H9 (cell line): ENCODE measurements at regions not wholly inside any gene's neighbourhood (a gene's known extent, or its start where the extent isn't known, plus 50 kb on each side); places are given as distances from the start of the nearest gene placed in this dataset.

Experiments used
- DNase-seq: peaks from one replicate; pipeline ENCODE4 v3.0.0-alpha.2; 2017
- H2AFZ ChIP-seq: one replicate; pipeline ENCODE4 v1.6.1; 2013; ENCODE audit warnings: mild to moderate bottlenecking, low read length, control low read depth, moderate library complexity
- H2AK5ac ChIP-seq: 2 replicates; pipeline ENCODE4 v1.6.1; 2013; ENCODE audit warnings: low read length, control low read depth, mixed read lengths; ENCODE audit not compliant: insufficient read length
- H2BK120ac ChIP-seq: one replicate; pipeline ENCODE4 v1.6.1; 2013; ENCODE audit warnings: low read depth, mild to moderate bottlenecking, low read length, control low read depth, inconsistent platforms; ENCODE audit not compliant: poor library complexity, severe bottlenecking
- H2BK12ac ChIP-seq: 2 replicates; pipeline ENCODE4 v1.6.1; 2013; ENCODE audit warnings: low read length, control low read depth, mixed read lengths, low read depth; ENCODE audit not compliant: insufficient read length
- H2BK15ac ChIP-seq: 2 replicates; pipeline ENCODE4 v1.6.1; 2013; ENCODE audit warnings: low read depth, low read length, control low read depth
- H2BK20ac ChIP-seq: one replicate; pipeline ENCODE4 v1.6.1; 2013; ENCODE audit warnings: low read depth, mild to moderate bottlenecking, low read length, control low read depth, inconsistent platforms; ENCODE audit not compliant: poor library complexity, severe bottlenecking
- H2BK5ac ChIP-seq: 2 replicates; pipeline ENCODE4 v1.6.1; 2013; ENCODE audit warnings: low read length, control low read depth, mixed read lengths; ENCODE audit not compliant: insufficient read length
- H3K14ac ChIP-seq: 2 replicates; pipeline ENCODE4 v1.6.1; 2013; ENCODE audit warnings: low read length, control low read depth; ENCODE audit not compliant: insufficient read depth
- H3K18ac ChIP-seq: 2 replicates; pipeline ENCODE4 v1.6.1; 2013; ENCODE audit warnings: low read depth, mild to moderate bottlenecking, mixed read lengths, low read length, control low read depth; ENCODE audit not compliant: insufficient read length
- H3K23ac ChIP-seq: 2 replicates; pipeline ENCODE4 v1.6.1; 2013; ENCODE audit warnings: low read length, control low read depth, mixed read lengths, low read depth; ENCODE audit not compliant: insufficient read length
- H3K23me2 ChIP-seq: 2 replicates; pipeline ENCODE4 v1.6.1; 2013; ENCODE audit warnings: low read depth, mild to moderate bottlenecking, mixed read lengths, low read length, control low read depth; ENCODE audit not compliant: insufficient read length, poor library complexity, severe bottlenecking
- H3K27ac ChIP-seq: 2 replicates; pipeline ENCODE4 v1.5.1; 2013; ENCODE audit warnings: low read length, control low read depth, mixed read lengths, low read depth; ENCODE audit not compliant: insufficient read length
- H3K27me3 ChIP-seq: 2 replicates; pipeline ENCODE4 v1.6.1; 2013; ENCODE audit warnings: low read length, control low read depth, inconsistent platforms; ENCODE audit not compliant: insufficient read depth
- H3K4ac ChIP-seq: 2 replicates; pipeline ENCODE4 v1.6.1; 2013; ENCODE audit warnings: low read depth, mild to moderate bottlenecking, control low read depth, inconsistent platforms, low read length, moderate library complexity
- H3K4me1 ChIP-seq: 2 replicates; pipeline ENCODE4 v1.6.1; 2013; ENCODE audit warnings: low read length, control low read depth, inconsistent platforms; ENCODE audit not compliant: insufficient read depth
- H3K4me2 ChIP-seq: 2 replicates; pipeline ENCODE4 v1.6.1; 2013; ENCODE audit warnings: low read length, control low read depth, mixed read lengths; ENCODE audit not compliant: insufficient read length, insufficient read depth
- H3K56ac ChIP-seq: 2 replicates; pipeline ENCODE4 v1.6.1; 2013; ENCODE audit warnings: low read depth, mild to moderate bottlenecking, mixed read lengths, low read length, control low read depth; ENCODE audit not compliant: insufficient read length
- H3K79me1 ChIP-seq: 2 replicates; pipeline ENCODE4 v1.6.1; 2013; ENCODE audit warnings: low read depth, mild to moderate bottlenecking, moderate library complexity, low read length, control low read depth, inconsistent platforms; ENCODE audit not compliant: insufficient read depth, poor library complexity, severe bottlenecking
- H3K79me2 ChIP-seq: 2 replicates; pipeline ENCODE4 v1.6.1; 2013; ENCODE audit warnings: low read length, control low read depth, inconsistent platforms; ENCODE audit not compliant: insufficient read depth
- H3K9ac ChIP-seq: 2 replicates; pipeline ENCODE4 v1.6.1; 2013; ENCODE audit warnings: low read length, control low read depth, mixed read lengths; ENCODE audit not compliant: insufficient read length; ENCODE audit errors: extremely low read depth
- H3K9me3 ChIP-seq: one replicate; pipeline ENCODE4 v1.6.1; 2013; ENCODE audit warnings: low read depth, low read length, inconsistent platforms; ENCODE audit not compliant: control insufficient read depth
- H3T11ph ChIP-seq: one replicate; pipeline ENCODE4 v1.6.1; 2013; ENCODE audit warnings: mild to moderate bottlenecking, low read length, control low read depth, inconsistent platforms
- H4K20me1 ChIP-seq: one replicate; pipeline ENCODE4 v1.6.1; 2013; ENCODE audit not compliant: control insufficient read depth, insufficient read length, insufficient read depth
- H4K5ac ChIP-seq: 2 replicates; pipeline ENCODE4 v1.6.1; 2013; ENCODE audit warnings: low read depth, mild to moderate bottlenecking, mixed read lengths, low read length, control low read depth; ENCODE audit not compliant: insufficient read length
- H4K8ac ChIP-seq: replicated peaks from 2 replicates; pipeline ENCODE4 v1.6.1; 2013; ENCODE audit warnings: low read length, control low read depth, mixed read lengths, low read depth; ENCODE audit not compliant: insufficient read length
- H4K91ac ChIP-seq: 2 replicates; pipeline ENCODE4 v1.6.1; 2013; ENCODE audit warnings: low read depth, mild to moderate bottlenecking, moderate library complexity, mixed read lengths, low read length, control low read depth; ENCODE audit not compliant: insufficient read length
- H3K27ac Mint-ChIP-seq, 3 experiments: 2 replicates in 2 of 3; 3 replicates in 1 of 3; pipeline ENCODE4 v1.8.0; 2020 to 2021; ENCODE audit warnings: mixed read lengths in 3 of 3, mild to moderate bottlenecking in 1 of 3, moderate library complexity in 1 of 3
- H3K27me3 Mint-ChIP-seq: 2 replicates; pipeline ENCODE4 v1.8.0; 2021; ENCODE audit warnings: low read depth, mild to moderate bottlenecking, moderate library complexity, mixed read lengths
- H3K36me3 Mint-ChIP-seq, 3 experiments: 2 replicates in 2 of 3; 3 replicates in 1 of 3; pipeline ENCODE4 v1.8.0; 2020 to 2021; ENCODE audit warnings: low read depth in 3 of 3, mixed read lengths in 3 of 3; ENCODE audit not compliant: insufficient read depth in 1 of 3
- H3K4me1 Mint-ChIP-seq, 2 experiments: 2 replicates each; pipeline ENCODE4 v1.8.0; 2020; ENCODE audit warnings: mixed read lengths in 2 of 2
- H3K4me3 Mint-ChIP-seq, 2 experiments: 2 replicates in 1 of 2; 3 replicates in 1 of 2; pipeline ENCODE4 v1.8.0; 2020 to 2021; ENCODE audit warnings: mild to moderate bottlenecking in 2 of 2, mixed read lengths in 2 of 2, moderate library complexity in 1 of 2
- H3K9me3 Mint-ChIP-seq, 2 experiments: 2 replicates in 1 of 2; 3 replicates in 1 of 2; pipeline ENCODE4 v1.8.0; 2020; ENCODE audit warnings: mild to moderate bottlenecking in 2 of 2, mixed read lengths in 2 of 2, moderate library complexity in 1 of 2
- WGBS: extraction: QIAGEN DNeasy Blood & Tissue Kit; methylation state at CpG from one replicate; pipeline ENCODE4 v1.1.7; 2013; ENCODE audit warnings: missing lambda C conversion rate, low lambda C conversion rate, mixed read lengths; ENCODE audit not compliant: insufficient read length; ENCODE audit errors: extremely low coverage; 5-methylcytosine and 5-hydroxymethylcytosine counted together
- TF ChIP-seq, protein P1 (sequence below): fragments of 200-600 bp; sonication (generic); conservative IDR thresholded peaks from 3 replicates; pipeline ENCODE4 v1.8.0; 2021; ENCODE audit warnings: antibody characterized with exemption, mild to moderate bottlenecking

DNA sequence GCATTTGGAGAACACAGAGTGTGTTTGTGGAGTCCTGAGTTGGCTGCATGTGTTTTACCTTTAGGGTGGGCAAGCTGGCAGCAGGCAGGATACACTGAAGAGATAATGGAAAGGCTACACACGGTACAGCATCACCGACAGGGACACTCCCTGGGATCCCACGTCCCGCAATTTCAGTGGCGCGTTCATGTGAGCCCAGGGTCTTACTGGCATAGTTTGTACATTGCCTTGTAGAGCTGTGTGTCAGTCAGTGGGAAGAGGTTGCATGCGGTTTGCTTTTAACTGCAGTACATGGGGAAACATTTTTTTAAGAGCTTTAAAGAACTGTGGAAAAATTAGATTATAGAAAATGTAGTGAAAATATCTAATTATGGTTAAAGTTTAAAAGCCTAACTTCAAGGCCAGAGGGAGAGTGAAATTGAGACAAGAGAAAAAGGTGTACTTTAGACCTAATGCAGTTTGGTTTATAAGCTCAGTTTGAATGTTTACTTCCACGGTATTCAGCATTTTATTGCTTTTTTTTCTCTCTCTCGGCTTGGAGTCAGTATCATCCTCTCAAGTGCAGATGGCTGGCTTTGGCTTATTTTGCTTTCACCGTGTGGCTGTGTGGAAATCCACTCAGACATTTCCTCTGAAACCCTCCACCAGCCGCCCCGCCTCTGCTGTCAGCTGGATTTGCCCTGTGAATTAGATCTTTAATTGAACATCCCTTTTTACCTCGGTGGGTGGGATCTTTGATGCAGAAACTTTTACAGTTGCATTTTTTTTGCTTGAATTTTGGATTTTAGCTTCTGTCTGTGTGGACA, 364.2 kb upstream of the COBL start:
- Mint-ChIP-seq H3K4me3 (no peak overlapping the region), H3K27ac (no peak overlapping the region), H3K27me3 (no peaks in the 10 kb centered on the region; the same call in 1 of the 2 replicates), H3K36me3 (no peaks in the 10 kb centered on the region; a peak in 2 of 7 replicates), H3K4me1 (no peaks in the 10 kb centered on the region; a peak in 1 of 4 replicates), H3K9me3 (peaks cover 0 to 3% of the 10 kb centered on the region in 2 experiments; a peak in 2 of 5 replicates)
- H3K18ac ChIP-seq: no peak overlapping the region
- no peak overlapping the region for H3K4me2 ChIP-seq
- no CpG with 5 or more reads among the region's 13 CpGs for WGBS
- H2BK12ac ChIP-seq: no peak overlapping the region
- no peak overlapping the region for H2AFZ ChIP-seq
- no peaks in the 10 kb centered on the region for H3K27me3 ChIP-seq
- H3K9ac ChIP-seq: no peak overlapping the region
- no peak overlapping the region for H4K5ac ChIP-seq
- H4K20me1 ChIP-seq: no peaks in the 10 kb centered on the region
- H3T11ph ChIP-seq: no peak overlapping the region
- DNase-seq: no peak
- H2BK5ac ChIP-seq: no peak overlapping the region
- TF ChIP-seq, protein P1, sequence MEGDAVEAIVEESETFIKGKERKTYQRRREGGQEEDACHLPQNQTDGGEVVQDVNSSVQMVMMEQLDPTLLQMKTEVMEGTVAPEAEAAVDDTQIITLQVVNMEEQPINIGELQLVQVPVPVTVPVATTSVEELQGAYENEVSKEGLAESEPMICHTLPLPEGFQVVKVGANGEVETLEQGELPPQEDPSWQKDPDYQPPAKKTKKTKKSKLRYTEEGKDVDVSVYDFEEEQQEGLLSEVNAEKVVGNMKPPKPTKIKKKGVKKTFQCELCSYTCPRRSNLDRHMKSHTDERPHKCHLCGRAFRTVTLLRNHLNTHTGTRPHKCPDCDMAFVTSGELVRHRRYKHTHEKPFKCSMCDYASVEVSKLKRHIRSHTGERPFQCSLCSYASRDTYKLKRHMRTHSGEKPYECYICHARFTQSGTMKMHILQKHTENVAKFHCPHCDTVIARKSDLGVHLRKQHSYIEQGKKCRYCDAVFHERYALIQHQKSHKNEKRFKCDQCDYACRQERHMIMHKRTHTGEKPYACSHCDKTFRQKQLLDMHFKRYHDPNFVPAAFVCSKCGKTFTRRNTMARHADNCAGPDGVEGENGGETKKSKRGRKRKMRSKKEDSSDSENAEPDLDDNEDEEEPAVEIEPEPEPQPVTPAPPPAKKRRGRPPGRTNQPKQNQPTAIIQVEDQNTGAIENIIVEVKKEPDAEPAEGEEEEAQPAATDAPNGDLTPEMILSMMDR: no peak
- no peak overlapping the region for H3K27ac ChIP-seq
- no peak overlapping the region for H3K56ac ChIP-seq
- no peak overlapping the region for H3K4ac ChIP-seq
- H3K9me3 ChIP-seq: no peaks in the 10 kb centered on the region
- H3K79me1 ChIP-seq: no peaks in the 10 kb centered on the region
- no peak overlapping the region for H2AK5ac ChIP-seq
- no peaks in the 10 kb centered on the region for H3K4me1 ChIP-seq
- H3K23me2 ChIP-seq: no peaks in the 10 kb centered on the region
- no peak overlapping the region for H4K91ac ChIP-seq
- no peak overlapping the region for H2BK20ac ChIP-seq
- no peak overlapping the region for H3K23ac ChIP-seq
- H3K79me2 ChIP-seq: no peaks in the 10 kb centered on the region
- no peak overlapping the region for H2BK120ac ChIP-seq
- no peak overlapping the region for H3K14ac ChIP-seq
- no peak overlapping the region for H2BK15ac ChIP-seq
- H4K8ac ChIP-seq: no peak overlapping the region
